GM18499 (cell line): ENCODE measurements at regions not wholly inside any gene's neighbourhood (a gene's known extent, or its start where the extent isn't known, plus 50 kb on each side); places are given as distances from the start of the nearest gene placed in this dataset.
"Not testable (repeated sequence)": the region's sequence is repeated elsewhere in the genome, so short reads cannot be mapped to it uniquely, and the experiment has no call there.

Experiments used
- ATAC-seq: cut with Tn5 transposase; IDR thresholded peaks from one replicate; pipeline ENCODE4 v1.9.1; 2021; ENCODE audit warnings: moderate number of reproducible peaks; ENCODE audit not compliant: insufficient read depth, unreplicated experiment

DNA sequence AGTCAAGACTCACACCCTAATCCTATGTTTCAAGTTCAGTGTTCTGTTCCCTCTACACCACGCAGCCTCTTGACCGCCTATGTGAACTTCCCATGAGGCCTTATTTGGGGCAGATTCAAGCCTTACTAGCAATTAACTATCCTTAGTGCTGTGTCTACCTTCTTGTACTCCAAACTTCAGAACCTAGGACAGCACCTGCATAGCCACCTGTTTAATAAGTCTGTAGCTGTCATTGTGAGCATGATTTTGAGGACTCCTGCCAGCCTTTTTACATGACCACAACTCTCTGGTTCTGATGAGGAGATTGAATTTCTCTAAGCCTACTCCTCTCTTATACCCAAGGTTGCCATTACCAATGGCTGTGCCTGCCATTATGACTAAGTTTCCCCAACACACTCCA lies 50.8 kb upstream of the PCSK1 start:
- no peak for ATAC-seq

DNA sequence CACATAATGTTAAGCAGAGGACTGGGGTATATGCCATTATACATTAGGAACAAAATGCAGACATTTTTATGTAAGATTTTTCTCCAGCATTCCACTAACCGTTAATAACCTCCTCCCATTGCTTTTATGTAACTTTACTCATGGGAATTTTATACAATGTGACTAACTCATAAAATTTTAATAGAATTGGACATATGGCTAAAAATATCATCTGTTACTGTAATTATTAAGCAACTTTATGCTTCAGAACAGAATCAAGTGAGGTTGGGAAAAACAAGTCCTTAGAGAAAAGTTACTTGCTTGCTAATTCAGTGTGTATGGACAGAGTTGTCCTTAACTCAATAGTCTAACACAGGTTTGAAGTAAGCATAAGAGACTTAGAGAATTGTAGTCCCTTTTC lies 54.8 kb upstream of the PCSK1 start:
- ATAC-seq: no peak

GRCh38 chr5:96489532-96489931 lies 56.5 kb upstream of the PCSK1 start:
- no peak for ATAC-seq

DNA sequence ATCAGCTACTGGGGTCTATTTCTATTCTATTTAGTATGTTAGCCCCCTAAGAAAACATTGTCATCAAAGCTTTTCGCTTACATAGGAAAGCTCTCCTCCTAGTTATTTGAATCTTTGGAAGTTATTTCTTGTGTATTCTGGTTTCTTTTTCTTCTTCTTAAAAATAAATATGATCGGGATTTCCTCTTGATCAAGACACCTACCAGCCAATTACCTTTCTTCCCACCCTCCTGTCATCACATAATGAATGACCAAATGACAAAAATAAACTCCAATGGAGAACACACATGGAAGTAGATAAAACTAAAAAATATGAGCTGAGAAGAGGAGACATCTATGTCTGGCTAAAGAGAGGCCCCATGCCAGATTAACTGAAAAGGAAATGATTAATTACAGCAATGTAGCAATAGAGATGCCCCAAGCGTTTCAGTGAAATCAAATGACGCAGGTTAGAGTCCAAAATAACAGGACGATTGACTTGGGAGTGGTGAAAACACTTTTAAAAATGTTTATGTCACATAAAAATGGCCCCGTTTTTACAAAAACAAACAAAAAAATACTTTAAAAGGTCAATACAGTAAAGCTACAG lies 59.5 kb upstream of the PCSK1 start:
- no peak for ATAC-seq

DNA sequence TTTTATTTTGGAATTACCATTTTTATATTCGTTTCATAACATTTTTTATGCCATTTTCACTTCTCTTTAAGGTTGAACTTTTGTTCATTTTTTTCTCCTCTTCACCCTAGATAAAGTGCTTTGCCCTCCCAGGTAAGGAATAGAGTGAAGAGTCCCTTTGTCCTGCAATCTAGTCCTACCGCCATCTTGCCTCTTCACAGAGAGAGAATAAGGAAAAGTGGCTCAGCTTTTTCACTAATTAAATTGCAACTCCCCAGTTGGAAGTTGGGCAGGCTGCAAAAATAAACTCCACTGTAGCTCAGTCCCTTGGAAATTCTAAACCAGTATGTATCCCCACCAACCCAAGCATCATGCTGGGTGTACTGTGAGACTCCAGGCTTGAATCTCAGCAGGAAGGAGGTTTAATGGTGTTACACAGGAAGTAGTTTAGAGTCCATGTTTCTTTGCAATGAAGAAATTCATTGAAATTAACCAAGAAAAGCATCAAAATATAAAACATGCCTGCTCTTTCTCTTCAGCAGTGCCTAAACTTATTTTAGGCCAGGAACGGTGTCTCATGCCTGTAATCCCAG lies 60.3 kb upstream of the PCSK1 start:
- ATAC-seq: no peak

DNA sequence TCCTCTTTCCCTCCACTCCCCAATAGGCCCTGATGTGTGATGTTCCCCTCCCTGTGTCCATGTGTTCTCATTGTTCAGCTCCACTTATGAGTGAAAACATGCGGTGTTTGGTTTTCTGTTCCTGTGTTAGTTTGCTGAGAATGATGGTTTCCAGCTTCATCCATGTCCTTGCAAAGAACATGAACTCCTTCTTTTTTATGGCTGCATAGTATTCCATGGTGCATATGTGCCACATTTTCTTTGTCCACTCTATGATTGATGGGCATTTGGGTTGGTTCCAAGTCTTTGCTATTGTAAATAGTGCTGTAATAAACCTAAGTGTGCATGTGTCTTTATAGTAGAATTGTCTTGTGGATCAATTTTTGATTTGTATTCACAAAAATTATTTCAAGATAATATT lies 62.4 kb upstream of the PCSK1 start:
- ATAC-seq: not testable (repeated sequence)

- not testable (repeated sequence) for ATAC-seq
Observed at GRCh38 chr5:96497027-96497426, 64.0 kb upstream of the PCSK1 start.

DNA sequence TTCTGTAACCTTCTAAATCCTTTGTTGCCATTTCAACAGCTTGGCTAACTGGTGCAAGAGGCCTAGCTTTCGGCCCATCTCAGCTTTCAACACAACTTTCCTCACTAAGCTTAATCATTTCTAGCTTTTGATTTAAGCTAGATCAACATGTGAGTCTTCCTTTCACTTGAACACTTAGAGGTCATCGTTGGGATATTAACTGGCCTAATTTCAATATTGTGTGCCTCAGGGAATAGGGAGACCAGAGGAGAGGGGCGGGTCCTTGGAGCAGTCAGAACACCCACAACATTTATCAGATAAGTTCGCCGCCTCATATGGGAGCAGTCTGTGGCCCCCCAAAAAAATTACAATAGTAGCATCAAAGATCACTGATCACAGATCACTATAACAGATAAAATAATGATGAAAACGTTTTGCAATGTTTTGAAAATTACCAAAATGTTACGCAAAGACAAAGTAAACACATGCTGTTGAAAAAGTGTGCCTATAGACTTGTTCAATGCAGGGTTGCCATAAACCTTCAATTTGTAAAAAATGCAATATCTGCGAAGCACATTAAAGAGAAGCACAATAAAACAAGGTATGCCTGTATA lies 66.8 kb upstream of the PCSK1 start:
- ATAC-seq: no peak

GRCh38 chr5:96501991-96502646 lies 69.1 kb upstream of the PCSK1 start:
- no peak for ATAC-seq

DNA sequence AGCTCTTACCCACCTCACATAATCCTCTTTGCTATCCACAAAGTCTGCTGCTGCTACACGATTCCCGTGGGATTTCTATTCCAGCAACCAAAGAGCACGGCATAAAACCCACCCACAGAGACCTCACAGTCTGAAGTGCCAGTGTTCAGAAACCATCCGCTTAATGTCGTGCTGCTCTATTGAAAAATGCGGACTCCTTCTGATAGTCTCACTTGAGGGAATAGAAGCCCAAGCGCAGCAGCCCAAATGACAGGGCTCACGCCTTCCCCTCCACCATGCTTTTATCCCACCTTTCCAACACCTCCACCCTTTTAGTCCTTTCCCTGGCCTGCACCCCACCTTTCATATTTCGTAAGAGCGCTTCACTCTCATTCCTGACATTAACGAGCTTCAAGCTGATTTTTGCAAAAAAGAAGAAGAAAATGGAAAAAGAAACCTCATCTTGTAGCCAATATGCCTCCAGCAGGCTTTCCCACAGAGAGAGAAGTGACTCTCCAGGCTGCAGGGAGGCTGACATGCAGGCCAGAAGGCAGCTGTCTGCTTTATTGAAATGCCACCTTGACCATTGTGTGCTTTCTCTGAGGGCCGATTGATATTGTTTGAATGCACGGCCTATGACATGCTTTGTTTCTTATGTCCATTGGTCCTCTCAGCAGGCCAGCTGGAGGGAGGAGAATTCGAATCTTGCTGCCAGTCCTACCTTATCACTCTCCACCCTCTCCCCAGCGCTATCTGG lies 70.6 kb upstream of the PCSK1 start:
- ATAC-seq: no peak

GRCh38 chr5:96506376-96506775 lies 73.3 kb upstream of the PCSK1 start:
- ATAC-seq: no peak

DNA sequence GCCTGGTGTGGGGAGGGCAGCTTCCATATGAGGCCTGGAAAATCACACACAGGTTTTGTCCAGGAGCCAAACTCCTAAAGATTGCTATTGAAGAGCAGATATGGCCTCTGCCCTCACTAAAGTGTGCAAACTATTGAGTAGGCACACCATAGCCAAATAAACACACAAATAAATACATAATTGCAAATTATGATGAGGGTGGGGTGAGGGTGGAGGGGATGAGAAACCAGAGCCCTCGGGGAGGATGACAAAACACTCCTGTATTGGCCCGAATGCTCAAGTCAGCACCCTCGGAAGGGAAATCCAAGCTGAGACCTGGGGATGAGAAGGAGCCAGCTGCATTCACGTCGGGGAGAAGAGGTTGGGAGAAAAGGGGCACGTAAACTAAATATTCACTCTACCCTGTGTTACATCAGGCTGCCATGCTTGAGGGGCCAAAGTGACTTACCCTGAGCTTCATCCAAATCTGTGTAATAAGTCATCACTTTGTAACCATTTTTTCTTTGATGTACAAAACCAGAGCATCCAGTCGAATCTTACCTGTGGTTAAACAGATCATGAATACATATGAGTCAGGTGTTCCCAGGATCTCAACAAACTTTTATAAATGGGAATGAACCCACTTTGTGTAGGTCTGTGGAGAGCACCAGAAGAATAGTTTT lies 73.9 kb upstream of the PCSK1 start:
- ATAC-seq: no peak

DNA sequence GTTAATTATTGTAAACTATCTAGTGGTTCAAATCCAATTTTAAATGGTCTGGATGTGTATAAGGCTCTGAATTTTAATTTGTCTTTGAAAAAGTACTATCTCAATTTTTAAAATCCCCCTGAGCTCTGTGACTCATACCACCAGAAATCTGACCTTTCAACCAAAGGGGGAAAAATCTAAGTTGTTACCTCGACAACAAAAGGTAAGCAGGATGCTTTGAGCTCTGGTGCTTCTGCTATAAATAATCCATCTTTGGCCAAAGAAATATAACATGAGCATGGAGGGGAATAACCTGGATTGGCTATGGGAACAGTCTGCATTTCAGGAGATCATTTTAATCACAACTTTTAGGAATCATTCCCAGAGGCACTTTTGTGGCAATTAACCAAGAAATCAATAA lies 76.3 kb upstream of the PCSK1 start:
- no peak for ATAC-seq

DNA sequence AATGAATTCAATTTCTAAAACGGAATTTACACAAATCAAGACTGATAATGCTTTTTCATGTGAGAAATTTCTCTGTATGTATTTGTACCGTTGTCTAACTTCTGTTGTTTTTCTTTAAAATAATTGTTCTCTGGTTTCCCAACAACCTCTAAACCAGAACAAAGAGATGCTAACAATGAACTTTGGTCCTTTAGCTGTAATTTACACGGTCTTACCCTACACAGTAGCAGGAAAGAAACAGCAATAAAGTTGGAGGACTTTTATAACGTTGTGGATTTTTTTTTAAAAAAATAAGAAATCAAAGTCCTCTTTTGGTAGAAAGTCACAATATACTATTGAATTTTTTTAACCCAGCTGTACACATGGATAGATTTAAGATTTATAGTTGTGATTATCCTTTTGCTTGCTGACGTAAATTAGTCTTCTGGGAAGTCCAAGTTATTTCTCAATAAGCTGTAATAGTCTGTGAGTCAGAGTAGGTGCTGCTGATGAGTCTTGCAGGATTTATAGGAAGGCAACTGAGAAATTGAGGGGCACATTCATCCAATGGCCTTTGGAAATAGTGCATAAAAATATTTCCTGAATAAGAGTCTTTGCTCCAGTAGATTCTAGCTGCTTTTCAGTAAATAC lies 76.8 kb upstream of the PCSK1 start:
- no peak for ATAC-seq

- no peak for ATAC-seq
Observed at GRCh38 chr5:96516631-96517071, 83.6 kb upstream of the PCSK1 start.

- ATAC-seq: no peak
Observed at GRCh38 chr5:96517295-96517694, 84.2 kb upstream of the PCSK1 start.

DNA sequence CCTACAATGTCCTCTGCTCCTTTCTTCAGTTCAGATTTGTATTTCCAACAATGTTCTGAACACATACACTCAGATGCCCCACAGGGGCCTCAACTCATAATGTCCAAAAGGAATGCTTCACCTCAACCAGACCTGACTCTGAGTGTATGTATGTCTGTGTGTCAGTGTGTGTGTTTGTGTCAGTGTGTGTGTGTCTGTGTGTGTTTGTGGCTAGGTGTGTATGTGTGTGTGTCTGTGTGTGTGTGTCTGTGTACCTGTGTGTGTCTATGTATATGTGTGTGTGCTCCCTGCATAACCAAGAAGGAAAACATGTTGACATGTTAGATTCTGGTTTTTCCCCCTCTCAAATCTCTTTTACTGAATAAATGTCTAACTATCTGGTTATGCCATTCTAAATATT lies 87.3 kb upstream of the PCSK1 start:
- no peak for ATAC-seq

GRCh38 chr5:96522635-96523355 lies 89.7 kb upstream of the PCSK1 start:
- ATAC-seq: no peak
